SK-N-SH treated with all-trans-retinoic acid at 6 μM for 48 hours (cell line): ENCODE measurements at regions not wholly inside any gene's neighbourhood (a gene's known extent, or its start where the extent isn't known, plus 50 kb on each side); places are given as distances from the start of the nearest gene placed in this dataset.

Experiments
- ARNTL ChIP-seq: fragments of 450-650 bp; formaldehyde crosslinking; IDR thresholded peaks from 2 replicates; pipeline ENCODE4 v1.5.0; 2020; ENCODE audit warnings: low read depth, mild to moderate bottlenecking, moderate library complexity, borderline replicate concordance
- BACH2 ChIP-seq: fragments of 250-450 bp; sonication (Bioruptor Pico); IDR thresholded peaks from 2 replicates; pipeline ENCODE4 v1.9.0; 2021; ENCODE audit warnings: mild to moderate bottlenecking, borderline replicate concordance
- ISL1 ChIP-seq: fragments of 250-450 bp; sonication (Bioruptor Pico); IDR thresholded peaks from 2 replicates; pipeline ENCODE4 v2.1.2; 2022; ENCODE audit warnings: mild to moderate bottlenecking, moderate library complexity
- TOX ChIP-seq: fragments of 250-450 bp; sonication (Bioruptor Pico); IDR thresholded peaks from 2 replicates; pipeline ENCODE4 v1.8.0; 2021; ENCODE audit warnings: mild to moderate bottlenecking, moderate library complexity, borderline replicate concordance
- ZC3H10 ChIP-seq: fragments of 250-450 bp; sonication (Bioruptor Pico); IDR thresholded peaks from 2 replicates; pipeline ENCODE4 v1.5.1; 2021; ENCODE audit warnings: mild to moderate bottlenecking, moderate library complexity

DNA sequence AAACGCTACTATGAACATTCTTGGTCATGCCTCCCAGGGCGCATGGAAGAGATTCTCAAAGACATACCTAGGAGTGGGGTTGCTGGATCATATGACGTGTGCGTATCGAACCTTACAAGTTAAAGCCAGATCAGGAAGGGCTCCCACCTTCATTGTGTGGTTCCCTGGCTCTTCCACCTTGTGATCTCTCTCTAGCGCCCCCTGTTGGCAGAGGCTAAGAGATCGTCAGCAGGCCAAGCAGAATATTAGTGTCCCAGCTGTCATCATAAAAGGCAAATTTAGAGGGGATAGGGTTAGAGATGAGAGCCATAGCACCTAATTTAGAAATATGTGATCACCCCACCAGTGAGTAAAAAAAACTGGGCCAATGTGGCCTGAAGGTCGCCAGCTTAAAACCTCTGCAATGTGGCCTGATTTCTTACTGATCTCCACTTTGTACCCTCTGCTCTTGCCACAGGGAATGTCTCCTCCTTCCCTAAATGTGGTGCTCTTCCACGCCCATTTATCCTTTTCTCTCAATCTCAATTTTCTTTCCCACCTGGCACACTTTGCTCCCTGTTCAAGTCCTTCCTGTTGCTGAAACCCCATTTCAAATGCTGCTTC lies 91.7 kb upstream of the SHB start:
- TF ChIP-seq ISL1 (CRISPR knock-in tag) (no peak), BACH2 (CRISPR knock-in tag) (no peak), ZC3H10 (CRISPR knock-in tag) (no peak), TOX (CRISPR knock-in tag) (no peak), ARNTL (no peak)
